ENCODE measurements at regions not wholly inside any gene's neighbourhood (a gene's known extent, or its start where the extent isn't known, plus 50 kb on each side); places are given as distances from the start of the nearest gene placed in this dataset.

- H3K27ac Mint-ChIP-seq, result no peak overlapping the region
- no peak for DNase-seq
- H3K27me3 Mint-ChIP-seq, result no peaks in the 10 kb centered on the region
- H3K4me1 Mint-ChIP-seq, result no peaks in the 10 kb centered on the region
- H3K36me3 Mint-ChIP-seq (ENCODE audit: low read depth), result no peaks in the 10 kb centered on the region
- ChIA-PET POLR2A (no interaction called here), CTCF (no interaction called here)
- no peak overlapping the region for H3K4me3 Mint-ChIP-seq
- peaks cover 12% of the 10 kb centered on the region for H3K9me3 Mint-ChIP-seq
Observed at GRCh38 chr1:69120817-69121216, 446.9 kb upstream of the LRRC7 start.

DNA sequence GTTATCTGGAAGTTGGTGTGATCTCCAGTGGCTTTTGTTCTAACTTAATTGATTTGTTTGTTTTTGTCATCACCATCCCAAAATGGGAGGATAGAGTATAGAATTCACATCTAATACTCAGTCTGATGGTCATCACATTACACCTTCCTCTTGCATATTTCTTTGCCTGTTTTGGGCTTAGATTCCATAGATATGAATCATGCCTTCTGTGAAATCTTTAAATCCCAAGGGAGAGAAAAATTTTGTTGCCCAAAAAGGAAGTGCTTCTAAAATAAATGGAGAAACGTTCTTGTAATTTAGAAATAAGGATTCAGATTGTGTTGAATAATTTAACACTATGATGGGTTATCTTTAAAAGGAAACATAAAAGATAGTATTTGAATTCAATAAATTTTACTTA is 446.0 kb upstream of the LRRC7 start:
- H3K9me3 Mint-ChIP-seq, result peaks cover 12% of the 10 kb centered on the region
- no peak overlapping the region for H3K27ac Mint-ChIP-seq
- CTCF ChIA-PET, result no interaction called here
- DNase-seq, result no peak
- H3K27me3 Mint-ChIP-seq, result no peaks in the 10 kb centered on the region
- H3K4me3 Mint-ChIP-seq, result no peak overlapping the region
- no peaks in the 10 kb centered on the region for H3K4me1 Mint-ChIP-seq
- no peaks in the 10 kb centered on the region for H3K36me3 Mint-ChIP-seq (ENCODE audit: low read depth)
- POLR2A ChIA-PET, result no interaction called here

DNA sequence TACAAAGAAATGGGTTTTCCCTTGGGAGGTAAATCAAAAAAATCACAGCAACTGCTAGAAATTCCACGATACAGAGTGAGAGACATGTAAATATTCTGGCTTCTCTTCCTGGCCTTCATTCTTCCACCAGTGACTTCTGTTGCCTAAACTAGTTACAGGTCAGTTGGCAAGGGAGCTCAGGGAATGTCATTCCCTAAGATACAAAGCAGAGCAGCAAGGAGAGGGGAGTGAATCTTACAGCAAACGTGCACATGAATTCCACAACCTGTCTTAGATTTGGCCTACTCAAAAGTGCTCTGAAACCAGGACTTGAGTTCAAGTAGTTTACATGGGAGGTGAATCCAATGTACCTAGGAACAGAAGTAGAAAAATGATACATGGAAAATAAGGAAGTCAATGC is 445.3 kb upstream of the LRRC7 start:
- Mint-ChIP-seq H3K4me1 (no peaks in the 10 kb centered on the region), H3K4me3 (no peak overlapping the region), H3K36me3 (ENCODE audit: low read depth) (no peaks in the 10 kb centered on the region), H3K9me3 (peaks cover 12% of the 10 kb centered on the region), H3K27ac (no peak overlapping the region), H3K27me3 (no peaks in the 10 kb centered on the region)
- ChIA-PET POLR2A (no interaction called here), CTCF (no interaction called here)
- no peak for DNase-seq

GRCh38 chr1:69123486-69123885 is 444.2 kb upstream of the LRRC7 start:
- H3K4me1 Mint-ChIP-seq, result no peaks in the 10 kb centered on the region

GRCh38 chr1:69126796-69127195 is 440.9 kb upstream of the LRRC7 start:
- Mint-ChIP-seq H3K27ac (no peak overlapping the region), H3K9me3 (peaks cover 4% of the 10 kb centered on the region), H3K36me3 (ENCODE audit: low read depth) (no peaks in the 10 kb centered on the region), H3K27me3 (no peaks in the 10 kb centered on the region), H3K4me1 (no peaks in the 10 kb centered on the region), H3K4me3 (no peak overlapping the region)
- ChIA-PET CTCF (interaction anchor here (0.7 kb wide), 1 partner anchor 15 kb away, joined by 4 read pairs; no protein-coding TSS in a partner anchor), POLR2A (no interaction called here)
- no peak for DNase-seq

More at GRCh38 chr1:69123486-69123885, 444.2 kb upstream of the LRRC7 start:
- ChIA-PET POLR2A (no interaction called here), CTCF (no interaction called here)
- Mint-ChIP-seq H3K4me3 (no peak overlapping the region), H3K27ac (no peak overlapping the region), H3K36me3 (ENCODE audit: low read depth) (no peaks in the 10 kb centered on the region), H3K27me3 (no peaks in the 10 kb centered on the region), H3K9me3 (peaks cover 12% of the 10 kb centered on the region)
- no peak for DNase-seq

- H3K27ac Mint-ChIP-seq, result no peak overlapping the region
- H3K9me3 Mint-ChIP-seq, result peaks cover 4% of the 10 kb centered on the region
- no peak for DNase-seq
- CTCF ChIA-PET, result no interaction called here
- POLR2A ChIA-PET, result no interaction called here
- no peaks in the 10 kb centered on the region for H3K36me3 Mint-ChIP-seq (ENCODE audit: low read depth)
- no peaks in the 10 kb centered on the region for H3K27me3 Mint-ChIP-seq
- no peak overlapping the region for H3K4me3 Mint-ChIP-seq
- no peaks in the 10 kb centered on the region for H3K4me1 Mint-ChIP-seq
Observed at GRCh38 chr1:69128204-69128603, 439.5 kb upstream of the LRRC7 start.

DNA sequence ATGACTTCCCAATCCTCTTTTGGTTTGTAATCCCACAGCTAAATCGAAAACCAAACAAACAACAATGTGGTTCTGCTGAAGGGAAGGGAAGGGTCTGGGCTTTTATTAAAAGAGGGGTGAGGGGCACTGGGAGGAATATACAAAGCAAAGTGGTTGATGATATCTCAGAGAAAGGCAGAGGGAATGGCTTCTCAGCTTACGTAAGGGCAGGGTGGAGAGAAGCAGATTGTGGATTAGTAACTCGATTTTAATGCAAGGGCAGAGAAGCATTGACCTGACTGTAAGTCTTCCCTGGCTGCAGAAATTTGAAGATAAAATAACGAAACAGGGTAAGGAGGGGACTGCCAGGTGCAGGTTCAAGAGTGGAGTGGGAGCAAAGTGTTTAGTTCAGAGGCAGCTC is 438.2 kb upstream of the LRRC7 start:
- CTCF ChIA-PET, result no interaction called here

GRCh38 chr1:69138172-69138571 is 429.6 kb upstream of the LRRC7 start:
- CTCF ChIA-PET, result no interaction called here
- Mint-ChIP-seq H3K9me3 (peaks cover 22% of the 10 kb centered on the region), H3K36me3 (ENCODE audit: low read depth) (no peaks in the 10 kb centered on the region), H3K4me1 (no peaks in the 10 kb centered on the region), H3K4me3 (no peak overlapping the region), H3K27me3 (no peaks in the 10 kb centered on the region), H3K27ac (no peak overlapping the region)
- POLR2A ChIA-PET, result no interaction called here
- no peak for DNase-seq

More for the DNA sequence above, 438.2 kb upstream of the LRRC7 start:
- POLR2A ChIA-PET, result no interaction called here
- no peak for DNase-seq
- H3K27ac Mint-ChIP-seq, result no peak overlapping the region
- H3K9me3 Mint-ChIP-seq, result peaks cover 2% of the 10 kb centered on the region
- H3K4me1 Mint-ChIP-seq, result no peaks in the 10 kb centered on the region
- H3K36me3 Mint-ChIP-seq (ENCODE audit: low read depth), result no peaks in the 10 kb centered on the region
- no peak overlapping the region for H3K4me3 Mint-ChIP-seq
- no peaks in the 10 kb centered on the region for H3K27me3 Mint-ChIP-seq

DNA sequence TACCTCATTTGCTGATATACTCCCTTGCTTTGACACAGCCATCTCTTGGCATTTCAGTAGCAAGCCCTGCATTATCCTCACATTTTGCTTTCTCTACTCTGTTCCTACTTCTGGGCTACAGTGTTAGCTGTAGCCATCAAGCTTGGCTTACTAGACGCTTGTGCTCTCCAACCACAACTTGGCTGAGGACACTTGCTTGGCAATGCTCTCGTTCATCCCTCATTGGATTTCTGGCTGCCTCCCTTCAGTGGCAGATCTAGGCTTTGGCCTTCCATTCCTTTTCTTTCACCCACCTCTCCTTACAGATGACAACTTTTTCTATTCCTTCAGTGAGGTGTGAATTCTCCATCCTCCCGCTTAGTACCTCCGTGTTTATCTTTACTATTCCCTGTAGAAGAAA is 428.7 kb upstream of the LRRC7 start:
- H3K27ac Mint-ChIP-seq, result no peak overlapping the region
- no peak for DNase-seq
- no peaks in the 10 kb centered on the region for H3K27me3 Mint-ChIP-seq
- POLR2A ChIA-PET, result no interaction called here
- H3K9me3 Mint-ChIP-seq, result peaks cover 22% of the 10 kb centered on the region
- H3K4me3 Mint-ChIP-seq, result no peak overlapping the region
- H3K36me3 Mint-ChIP-seq (ENCODE audit: low read depth), result no peaks in the 10 kb centered on the region
- CTCF ChIA-PET, result no interaction called here
- no peaks in the 10 kb centered on the region for H3K4me1 Mint-ChIP-seq

GRCh38 chr1:69146303-69146702 is 421.4 kb upstream of the LRRC7 start:
- Mint-ChIP-seq H3K4me1 (no peaks in the 10 kb centered on the region), H3K27ac (no peak overlapping the region), H3K36me3 (ENCODE audit: low read depth) (no peaks in the 10 kb centered on the region), H3K27me3 (no peaks in the 10 kb centered on the region), H3K9me3 (peaks cover 4% of the 10 kb centered on the region), H3K4me3 (no peak overlapping the region)
- ChIA-PET CTCF (no interaction called here), POLR2A (no interaction called here)
- DNase-seq, result no peak

- no peak overlapping the region for H3K27ac Mint-ChIP-seq
- peaks cover 5% of the 10 kb centered on the region for H3K9me3 Mint-ChIP-seq
- POLR2A ChIA-PET, result no interaction called here
- no peak for DNase-seq
- no peaks in the 10 kb centered on the region for H3K36me3 Mint-ChIP-seq (ENCODE audit: low read depth)
- H3K4me1 Mint-ChIP-seq, result no peaks in the 10 kb centered on the region
- CTCF ChIA-PET, result no interaction called here
- no peak overlapping the region for H3K4me3 Mint-ChIP-seq
- H3K27me3 Mint-ChIP-seq, result no peaks in the 10 kb centered on the region
Observed at GRCh38 chr1:69148731-69149130, 419.0 kb upstream of the LRRC7 start.

DNA sequence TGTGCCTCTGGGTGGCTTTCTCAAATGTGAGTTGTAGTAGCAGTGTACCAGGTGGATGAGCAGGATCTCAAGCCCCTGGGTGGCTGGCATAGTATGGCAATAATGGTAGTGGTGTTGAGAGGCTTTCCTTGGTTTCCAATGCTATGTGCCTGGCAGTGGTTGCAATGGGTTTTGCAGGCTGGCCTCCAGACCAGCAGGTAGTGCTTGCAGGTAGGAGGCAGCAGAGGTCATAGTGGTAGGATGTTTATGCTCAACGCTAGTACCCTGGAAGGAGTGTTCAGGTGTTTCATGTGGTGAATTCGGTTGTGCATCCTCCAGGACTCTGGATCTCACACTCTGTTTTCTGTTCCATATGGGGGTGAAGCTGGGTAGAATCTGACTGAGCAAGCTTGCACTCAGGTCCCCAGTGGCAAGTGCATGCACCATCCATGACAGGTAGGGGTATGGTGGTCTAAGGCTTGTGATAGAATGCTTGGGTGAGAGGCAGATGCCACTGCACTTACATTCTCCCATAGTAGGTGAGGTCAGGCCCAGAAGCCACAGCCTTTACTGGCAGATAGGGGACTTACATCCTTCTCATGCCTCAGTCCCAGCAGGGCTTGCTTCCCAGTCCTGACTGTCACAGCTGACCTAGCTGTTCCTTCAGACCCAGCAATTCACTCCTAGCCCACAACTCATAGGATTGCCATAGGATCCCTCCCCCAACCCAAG is 410.5 kb upstream of the LRRC7 start:
- H3K27me3 Mint-ChIP-seq, result no peaks in the 10 kb centered on the region
- no peaks in the 10 kb centered on the region for H3K4me1 Mint-ChIP-seq
- no peaks in the 10 kb centered on the region for H3K36me3 Mint-ChIP-seq (ENCODE audit: low read depth)
- H3K9me3 Mint-ChIP-seq, result peaks cover 6% of the 10 kb centered on the region
- POLR2A ChIA-PET, result no interaction called here
- H3K27ac Mint-ChIP-seq, result no peak overlapping the region
- CTCF ChIA-PET, result no interaction called here
- DNase-seq, result no peak
- H3K4me3 Mint-ChIP-seq, result no peak overlapping the region

- H3K36me3 Mint-ChIP-seq (ENCODE audit: low read depth), result no peaks in the 10 kb centered on the region
- no peak for DNase-seq
- no peak overlapping the region for H3K4me3 Mint-ChIP-seq
- H3K27me3 Mint-ChIP-seq, result no peaks in the 10 kb centered on the region
- H3K4me1 Mint-ChIP-seq, result no peaks in the 10 kb centered on the region
- ChIA-PET CTCF (no interaction called here), POLR2A (no interaction called here)
- no peak overlapping the region for H3K27ac Mint-ChIP-seq
- H3K9me3 Mint-ChIP-seq, result peaks cover 11% of the 10 kb centered on the region
Observed at GRCh38 chr1:69163241-69163640, 404.5 kb upstream of the LRRC7 start.

GRCh38 chr1:69163779-69164178 is 403.9 kb upstream of the LRRC7 start:
- no peak overlapping the region for H3K27ac Mint-ChIP-seq
- no peak overlapping the region for H3K4me3 Mint-ChIP-seq
- POLR2A ChIA-PET, result no interaction called here
- no peaks in the 10 kb centered on the region for H3K36me3 Mint-ChIP-seq (ENCODE audit: low read depth)
- H3K4me1 Mint-ChIP-seq, result no peaks in the 10 kb centered on the region
- H3K9me3 Mint-ChIP-seq, result peaks cover 11% of the 10 kb centered on the region
- CTCF ChIA-PET, result no interaction called here
- H3K27me3 Mint-ChIP-seq, result no peaks in the 10 kb centered on the region
- no peak for DNase-seq

- H3K4me3 Mint-ChIP-seq, result no peak overlapping the region
- CTCF ChIA-PET, result no interaction called here
Observed at GRCh38 chr1:69167876-69168275, 399.8 kb upstream of the LRRC7 start.

More at GRCh38 chr1:69167876-69168275, 399.8 kb upstream of the LRRC7 start:
- POLR2A ChIA-PET, result no interaction called here
- Mint-ChIP-seq H3K4me1 (no peaks in the 10 kb centered on the region), H3K27me3 (no peaks in the 10 kb centered on the region), H3K36me3 (ENCODE audit: low read depth) (no peaks in the 10 kb centered on the region), H3K27ac (no peak overlapping the region), H3K9me3 (peaks cover 21% of the 10 kb centered on the region)
- no peak for DNase-seq

Measured in activated CD4-positive, alpha-beta memory T cell treated with anti-CD3 and anti-CD28 coated beads, Interleukin-2, amount 10 ng/mL, durations not matched to agents 7 days and 5 days (primary cell).